PC-3 (cell line): ENCODE measurements at regions not wholly inside any gene's neighbourhood (a gene's known extent, or its start where the extent isn't known, plus 50 kb on each side); places are given as distances from the start of the nearest gene placed in this dataset.

Experiments used
- CTCF ChIP-seq: fragments of 300-600 bp; sonication (generic); conservative IDR thresholded peaks from 2 replicates; pipeline ENCODE4 v1.5.1; 2017; ENCODE audit warnings: antibody characterized with exemption, low read depth, mild to moderate bottlenecking, low read length
- EZH2 ChIP-seq: fragments of 300-600 bp; sonication (generic); IDR thresholded peaks from one replicate; pipeline ENCODE4 v1.6.1; 2017; ENCODE audit warnings: antibody characterized with exemption, mild to moderate bottlenecking, low read length; ENCODE audit not compliant: unreplicated experiment

DNA sequence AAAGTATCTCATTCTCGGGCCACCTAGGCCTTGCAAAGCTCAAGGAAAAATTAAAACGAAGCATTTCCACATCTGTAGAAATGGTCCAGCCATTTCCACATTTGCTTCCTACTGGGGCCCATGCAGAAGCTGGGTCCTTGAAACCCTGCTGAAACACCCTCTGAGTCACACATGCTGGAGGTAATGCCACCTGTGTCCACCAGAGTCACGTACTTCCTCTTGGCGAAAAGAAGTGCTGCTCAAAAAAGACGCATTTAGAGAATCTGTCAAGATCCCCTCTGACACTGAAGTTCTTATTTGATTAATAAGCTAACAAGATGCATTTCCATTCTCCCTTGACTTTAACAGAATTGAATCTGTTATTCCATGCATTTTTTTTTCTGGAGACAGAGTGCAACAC is 423.2 kb downstream of the PREX1 start:
- TF ChIP-seq CTCF: peak; percentile 47; the same call in 1 of the 2 replicates
- TF ChIP-seq EZH2: no peak
